ENCODE measurements at regions not wholly inside any gene's neighbourhood (a gene's known extent, or its start where the extent isn't known, plus 50 kb on each side); places are given as distances from the start of the nearest gene placed in this dataset.
"Not testable (repeated sequence)": the region's sequence is repeated elsewhere in the genome, so short reads cannot be mapped to it uniquely, and the experiment has no call there.

GRCh38 chr16:29226782-29227181 lies 179.7 kb downstream of the NPIPB11 start:
- no CpG with 5 or more reads among the region's 13 CpGs for WGBS, 2 donors
- TF ChIP-seq POLR2A (IDR thresholded peaks at IDR 0.05) = no peak
- no peak for TF ChIP-seq CTCF (IDR thresholded peaks at IDR 0.05)
- peak in 1 of 2 donors; percentile 42 for DNase-seq (ENCODE audit: low spot score in 2 of 2)
- intact Hi-C loops (cut with DNase I; ENCODE audit: low total_unique reads) = no loop called here
- H3K4me3 ChIP-seq (ENCODE audit: low read depth, poor library complexity, severe bottlenecking) = no peak overlapping the region

GRCh38 chr16:29224675-29225074 lies 181.8 kb downstream of the NPIPB11 start:
- 83 to 93% methylated on average over 2 to 4 of the region's 4 CpGs for WGBS, 2 donors
- H3K4me3 ChIP-seq (ENCODE audit: low read depth, poor library complexity, severe bottlenecking); intact Hi-C loops (cut with DNase I; ENCODE audit: low total_unique reads): not testable (repeated sequence)
- DNase-seq (ENCODE audit: low spot score in 2 of 2) = peak; percentile 8 to 39

- DNase-seq (ENCODE audit: low spot score in 2 of 2) = peak; percentile 7 to 21
- WGBS, 2 donors = 84% methylated on average over 5 of the region's 7 CpGs; no CpG with 5 or more reads in 1 of the 2 donors
Measured at GRCh38 chr16:29222615-29223014, 183.9 kb downstream of the NPIPB11 start.

GRCh38 chr16:29222008-29222407 lies 184.5 kb downstream of the NPIPB11 start:
- intact Hi-C loops (cut with DNase I; ENCODE audit: low total_unique reads); H3K4me3 ChIP-seq (ENCODE audit: low read depth, poor library complexity, severe bottlenecking): not testable (repeated sequence)
- DNase-seq (ENCODE audit: low spot score in 2 of 2) = peak in 1 of 2 donors; percentile 39
- WGBS, 2 donors = 82 to 93% methylated on average over 8 of the region's 8 CpGs

More at GRCh38 chr16:29222615-29223014, 183.9 kb downstream of the NPIPB11 start:
- intact Hi-C loops (cut with DNase I; ENCODE audit: low total_unique reads); H3K4me3 ChIP-seq (ENCODE audit: low read depth, poor library complexity, severe bottlenecking): not testable (repeated sequence)

- 56 to 60% methylated on average over 10 of the region's 10 CpGs for WGBS, 2 donors
- peak in 1 of 2 donors; percentile 8 for DNase-seq (ENCODE audit: low spot score in 2 of 2)
- H3K4me3 ChIP-seq (ENCODE audit: low read depth, poor library complexity, severe bottlenecking); intact Hi-C loops (cut with DNase I; ENCODE audit: low total_unique reads): not testable (repeated sequence)
Measured at GRCh38 chr16:29221281-29221955, 185.1 kb downstream of the NPIPB11 start.

GRCh38 chr16:29220647-29221191 lies 185.8 kb downstream of the NPIPB11 start:
- peak; percentile 13 to 84 for DNase-seq (ENCODE audit: low spot score in 2 of 2)
- intact Hi-C loops (cut with DNase I; ENCODE audit: low total_unique reads); H3K4me3 ChIP-seq (ENCODE audit: low read depth, poor library complexity, severe bottlenecking): not testable (repeated sequence)
- 64 to 67% methylated on average over 25 of the region's 36 CpGs for WGBS, 2 donors

- H3K4me3 ChIP-seq (ENCODE audit: low read depth, poor library complexity, severe bottlenecking); intact Hi-C loops (cut with DNase I; ENCODE audit: low total_unique reads): not testable (repeated sequence)
- peak in 1 of 2 donors; percentile 83 for DNase-seq (ENCODE audit: low spot score in 2 of 2)
- 51 to 83% methylated on average over 22 to 24 of the region's 24 CpGs for WGBS, 2 donors
Measured at GRCh38 chr16:29219966-29220646, 186.4 kb downstream of the NPIPB11 start.

- WGBS, 2 donors = 92 to 93% methylated on average over 16 of the region's 16 CpGs
- intact Hi-C loops (cut with DNase I; ENCODE audit: low total_unique reads); H3K4me3 ChIP-seq (ENCODE audit: low read depth, poor library complexity, severe bottlenecking): not testable (repeated sequence)
- peak in 1 of 2 donors; percentile 34 for DNase-seq (ENCODE audit: low spot score in 2 of 2)
Measured at GRCh38 chr16:29219562-29219961, 186.9 kb downstream of the NPIPB11 start.

- H3K4me3 ChIP-seq (ENCODE audit: low read depth, poor library complexity, severe bottlenecking); intact Hi-C loops (cut with DNase I; ENCODE audit: low total_unique reads): not testable (repeated sequence)
- 63 to 68% methylated on average over 9 to 10 of the region's 26 CpGs for WGBS, 2 donors
- peak in 1 of 2 donors; percentile 88 for DNase-seq (ENCODE audit: low spot score in 2 of 2)
Measured at GRCh38 chr16:29218649-29219048, 187.9 kb downstream of the NPIPB11 start.

GRCh38 chr16:29218171-29218570 lies 188.3 kb downstream of the NPIPB11 start:
- intact Hi-C loops (cut with DNase I; ENCODE audit: low total_unique reads); H3K4me3 ChIP-seq (ENCODE audit: low read depth, poor library complexity, severe bottlenecking): not testable (repeated sequence)
- peak in 1 of 2 donors; percentile 81 for DNase-seq (ENCODE audit: low spot score in 2 of 2)
- WGBS, 2 donors = 60 to 63% methylated on average over 5 to 10 of the region's 16 CpGs

GRCh38 chr16:29217752-29218126 lies 188.8 kb downstream of the NPIPB11 start:
- H3K4me3 ChIP-seq (ENCODE audit: low read depth, poor library complexity, severe bottlenecking); intact Hi-C loops (cut with DNase I; ENCODE audit: low total_unique reads): not testable (repeated sequence)
- WGBS, 2 donors = 78 to 85% methylated on average over 12 to 14 of the region's 16 CpGs
- peak in 1 of 2 donors; percentile 64 for DNase-seq (ENCODE audit: low spot score in 2 of 2)

GRCh38 chr16:29217104-29217751 lies 189.3 kb downstream of the NPIPB11 start:
- peak in 1 of 2 donors; percentile 72 for DNase-seq (ENCODE audit: low spot score in 2 of 2)
- WGBS, 2 donors = 90 to 91% methylated on average over 22 of the region's 22 CpGs
- H3K4me3 ChIP-seq (ENCODE audit: low read depth, poor library complexity, severe bottlenecking); intact Hi-C loops (cut with DNase I; ENCODE audit: low total_unique reads): not testable (repeated sequence)

GRCh38 chr16:29213770-29214169 lies 192.7 kb downstream of the NPIPB11 start:
- intact Hi-C loops (cut with DNase I; ENCODE audit: low total_unique reads) = not testable (repeated sequence)
- WGBS, 2 donors = 55 to 70% methylated on average over 3 of the region's 3 CpGs

More at GRCh38 chr16:29213770-29214169, 192.7 kb downstream of the NPIPB11 start:
- not testable (repeated sequence) for H3K4me3 ChIP-seq (ENCODE audit: low read depth, poor library complexity, severe bottlenecking)
- DNase-seq (ENCODE audit: low spot score in 2 of 2) = peak in 1 of 2 donors; percentile 36
